ENCODE measurements at regions not wholly inside any gene's neighbourhood (a gene's known extent, or its start where the extent isn't known, plus 50 kb on each side); places are given as distances from the start of the nearest gene placed in this dataset.
"Not testable (repeated sequence)": the region's sequence is repeated elsewhere in the genome, so short reads cannot be mapped to it uniquely, and the experiment has no call there.

GRCh38 chr13:40345654-40346372, 320.6 kb downstream of the FOXO1 start:
- no peak for DNase-seq

DNA sequence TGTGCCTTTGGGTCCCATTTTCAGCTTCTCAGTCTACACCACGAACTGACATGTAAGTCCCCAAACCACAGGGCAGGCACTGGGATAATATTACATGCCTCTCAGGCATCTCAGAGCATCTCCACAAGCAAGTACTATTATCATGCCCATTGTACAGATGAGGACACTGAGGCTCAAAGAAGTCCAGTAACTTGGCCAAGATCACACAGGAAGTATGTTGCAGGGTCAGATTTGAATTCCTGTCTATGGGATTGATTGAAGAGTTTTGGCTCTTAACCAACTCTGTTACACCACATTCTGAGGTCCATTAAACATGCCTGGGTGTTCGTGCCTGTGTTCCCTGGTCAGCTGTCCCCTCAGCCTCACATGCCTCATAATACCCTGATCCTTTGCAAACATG, 319.8 kb downstream of the FOXO1 start:
- no peak for DNase-seq

DNA sequence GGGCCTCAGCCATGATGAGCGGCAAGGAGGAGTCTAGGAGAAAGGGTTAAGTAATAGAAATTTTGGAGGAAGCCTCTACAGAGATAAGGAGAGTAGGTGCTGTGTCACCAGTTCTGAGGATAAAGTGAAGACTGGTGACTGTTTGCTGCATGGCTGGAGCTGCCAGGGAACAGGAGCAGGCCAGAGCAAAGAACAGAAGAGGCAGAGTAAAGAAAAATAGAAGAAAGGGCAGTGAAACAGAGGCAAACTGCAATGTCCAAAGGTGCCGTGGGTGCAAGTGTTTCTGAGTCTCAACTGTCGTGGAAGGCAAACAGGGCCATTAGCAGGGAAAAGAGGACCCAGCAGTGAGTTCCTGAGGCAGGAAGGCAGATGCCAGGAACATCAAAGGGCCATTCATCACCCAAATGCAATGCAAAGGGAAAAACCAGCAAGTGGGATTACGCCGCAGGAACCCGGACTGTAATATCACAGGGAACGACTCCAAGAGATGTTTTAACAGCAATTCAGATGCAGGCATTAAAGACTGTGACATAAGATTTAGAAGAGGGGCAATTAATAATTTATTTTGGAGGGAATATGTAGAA, 318.3 kb downstream of the FOXO1 start:
- DNase-seq = no peak

- DNase-seq = no peak
Observed at GRCh38 chr13:40350283-40350992, 316.0 kb downstream of the FOXO1 start.

DNA sequence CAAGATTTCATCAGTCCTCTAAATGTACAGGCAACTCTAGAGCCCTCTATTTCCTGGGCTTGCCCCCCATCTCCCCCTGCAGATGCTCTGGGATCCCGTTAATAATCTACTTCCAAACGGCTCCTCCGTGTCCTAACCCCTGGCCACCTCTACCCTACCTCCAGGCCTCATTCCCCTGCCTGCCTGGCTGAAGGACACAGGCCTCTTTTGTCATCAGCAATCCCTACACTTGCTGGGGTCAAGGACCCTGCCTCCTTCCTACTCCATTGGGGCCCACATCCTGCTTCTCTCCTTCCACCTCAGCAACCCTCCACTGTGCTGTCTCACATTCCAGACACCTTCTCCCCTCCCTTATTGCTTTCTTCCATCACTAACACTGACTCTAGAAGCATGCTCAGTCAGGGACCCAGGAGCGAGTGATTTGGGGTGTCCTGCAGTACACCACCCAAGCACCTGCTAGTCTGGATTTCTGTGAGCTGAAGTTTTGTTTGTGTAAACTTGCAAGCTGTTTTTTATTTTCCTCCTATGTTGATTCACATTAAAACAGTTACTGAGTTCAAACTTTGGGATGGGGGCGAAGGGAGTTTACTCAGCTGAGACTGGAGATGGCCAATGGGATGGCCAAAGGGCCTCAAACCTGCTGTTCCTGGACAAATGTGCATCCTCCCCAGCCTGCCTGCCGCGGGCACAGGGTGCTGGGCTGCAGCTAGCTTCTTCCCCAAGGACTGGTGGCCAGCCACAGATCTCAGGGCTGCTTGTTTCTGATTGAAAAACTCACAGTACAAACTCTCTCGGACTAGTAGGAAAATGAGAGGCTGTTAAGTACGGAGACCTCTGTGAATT, 314.7 kb downstream of the FOXO1 start:
- no peak for DNase-seq

- DNase-seq = no peak
Observed at GRCh38 chr13:40352380-40352778, 314.1 kb downstream of the FOXO1 start.

GRCh38 chr13:40352802-40353562, 313.5 kb downstream of the FOXO1 start:
- DNase-seq = no peak

DNA sequence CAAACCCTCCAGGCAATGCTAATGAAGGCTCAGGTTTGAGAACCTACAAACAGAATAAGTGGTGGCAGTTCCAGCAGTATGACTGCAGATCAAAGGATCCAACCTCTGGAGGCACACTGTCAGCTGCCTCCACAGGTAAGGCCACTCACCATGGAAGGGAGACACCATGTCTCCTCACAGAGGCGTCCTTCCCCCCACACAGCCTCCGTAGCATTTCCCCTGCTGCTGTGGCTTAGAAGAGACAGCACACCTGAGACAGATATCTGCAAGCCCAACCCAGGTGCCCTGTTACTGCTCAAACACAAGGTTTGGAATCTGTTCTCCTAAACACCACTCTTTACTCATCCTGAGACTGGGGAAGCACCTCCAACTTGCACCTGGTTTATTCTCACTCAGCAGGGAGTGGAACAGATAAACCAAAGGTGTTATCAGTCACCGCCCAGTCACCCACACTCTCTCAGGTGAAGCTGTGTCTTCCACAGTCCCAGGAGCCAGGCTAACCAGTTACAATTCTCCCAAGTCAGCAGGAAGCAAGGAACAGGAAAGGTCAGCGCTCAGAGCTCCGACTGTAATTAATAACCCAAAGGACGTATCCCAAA, 311.2 kb downstream of the FOXO1 start:
- DNase-seq = no peak

GRCh38 chr13:40356011-40356410, 310.4 kb downstream of the FOXO1 start:
- no peak for DNase-seq

- not testable (repeated sequence) for DNase-seq
Observed at GRCh38 chr13:40356458-40356857, 310.0 kb downstream of the FOXO1 start.

GRCh38 chr13:40362502-40362901, 303.9 kb downstream of the FOXO1 start:
- DNase-seq = no peak

GRCh38 chr13:40363653-40364052, 302.8 kb downstream of the FOXO1 start:
- no peak for DNase-seq

- DNase-seq = no peak
Observed at GRCh38 chr13:40366119-40366518, 300.3 kb downstream of the FOXO1 start.

DNA sequence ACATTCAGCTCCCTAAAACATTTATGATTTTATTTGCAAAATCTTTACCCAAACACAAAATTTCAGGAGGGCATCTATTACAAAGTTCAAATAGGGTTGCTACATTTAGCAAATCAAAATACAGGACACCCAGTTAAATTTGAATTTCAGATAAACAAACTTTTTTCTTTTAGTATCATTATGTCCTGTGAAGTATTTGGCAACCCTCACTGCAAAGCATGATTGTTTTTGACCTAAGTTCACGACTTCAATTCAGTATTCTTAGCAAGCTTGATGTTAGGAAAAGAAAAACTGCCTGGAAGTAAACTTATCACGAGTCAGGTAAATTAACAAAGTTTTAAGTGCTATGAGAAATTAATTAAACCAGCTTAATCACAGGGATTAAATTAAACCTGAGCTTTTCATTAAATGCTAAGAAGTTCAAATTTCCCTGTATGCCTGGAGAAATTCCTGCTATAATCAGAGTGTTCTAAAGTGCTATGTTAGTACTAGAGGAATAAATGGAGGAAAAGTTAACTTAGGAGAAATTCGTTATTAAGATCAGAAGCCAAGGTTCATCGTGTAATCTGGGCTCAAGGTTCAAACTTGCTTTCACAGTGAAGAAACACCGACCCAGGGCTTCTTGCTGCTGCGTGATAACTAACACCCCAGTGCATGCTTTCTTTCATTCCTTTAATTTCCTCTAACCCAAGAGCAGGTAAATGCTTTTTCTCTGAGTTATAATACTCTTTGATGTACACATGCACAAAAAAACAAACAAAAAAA, 298.1 kb downstream of the FOXO1 start:
- DNase-seq = no peak

GRCh38 chr13:40370661-40371060, 295.8 kb downstream of the FOXO1 start:
- no peak for DNase-seq

DNA sequence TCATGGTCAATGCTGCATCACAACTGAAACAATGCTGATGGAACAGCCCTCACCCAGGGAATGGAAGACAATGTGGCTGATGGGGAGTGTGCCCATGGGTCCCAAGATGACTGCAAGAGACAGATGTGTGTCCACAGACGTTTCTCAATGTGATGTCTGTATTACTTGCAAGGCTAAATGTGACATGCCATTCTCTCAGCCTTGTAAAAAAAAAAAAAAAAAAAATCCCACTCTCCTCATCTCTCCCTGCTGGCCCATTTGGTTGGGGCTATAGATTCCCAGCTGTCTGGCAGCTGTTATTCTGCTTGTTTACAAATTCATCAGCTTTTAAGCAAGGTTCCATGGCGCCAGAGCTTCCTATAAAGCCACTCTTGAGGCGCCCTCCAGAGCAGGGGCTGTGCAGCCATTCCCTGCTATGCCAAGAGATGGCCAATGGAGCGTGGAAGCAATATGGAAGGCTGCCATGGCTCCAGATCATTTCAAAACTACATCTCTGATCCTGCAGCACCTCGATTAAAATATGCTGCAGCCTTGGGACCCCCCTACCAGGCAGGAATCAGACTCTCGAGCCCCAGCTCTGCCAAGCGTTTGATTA, 294.8 kb downstream of the FOXO1 start:
- DNase-seq = no peak

GRCh38 chr13:40373608-40374007, 292.8 kb downstream of the FOXO1 start:
- not testable (repeated sequence) for DNase-seq

DNA sequence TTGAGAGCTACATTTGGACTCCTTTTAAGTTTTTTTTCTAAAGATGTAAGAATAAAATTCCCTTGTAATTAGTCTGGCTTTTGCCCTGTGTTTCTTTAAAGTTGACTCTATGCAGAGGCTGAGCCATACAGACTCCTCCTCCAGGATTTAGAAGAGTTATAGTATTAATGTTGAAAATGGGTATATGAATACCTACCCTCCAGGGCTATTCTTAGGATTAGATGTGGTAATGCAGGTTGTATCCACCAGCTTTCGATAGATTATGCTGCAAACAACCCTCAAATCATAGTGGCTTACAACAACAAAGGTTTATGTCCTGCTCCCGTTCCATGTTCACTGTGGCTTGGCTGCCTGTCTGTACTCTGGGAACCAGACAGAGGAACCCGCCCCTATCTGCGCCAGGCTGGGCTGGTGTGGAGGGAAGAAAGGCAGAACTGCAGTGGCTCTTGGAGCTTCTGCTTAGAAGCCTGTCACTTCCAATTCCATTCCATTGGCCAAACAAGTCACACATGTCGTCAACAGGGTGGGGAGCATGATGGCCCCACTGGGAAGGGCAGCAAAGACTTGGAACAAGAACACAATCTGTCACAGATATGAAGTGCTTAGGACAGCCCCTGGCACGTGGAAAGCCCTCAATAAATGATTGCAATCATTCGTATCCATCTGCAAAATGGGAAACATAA, 290.8 kb downstream of the FOXO1 start:
- DNase-seq = no peak

DNA sequence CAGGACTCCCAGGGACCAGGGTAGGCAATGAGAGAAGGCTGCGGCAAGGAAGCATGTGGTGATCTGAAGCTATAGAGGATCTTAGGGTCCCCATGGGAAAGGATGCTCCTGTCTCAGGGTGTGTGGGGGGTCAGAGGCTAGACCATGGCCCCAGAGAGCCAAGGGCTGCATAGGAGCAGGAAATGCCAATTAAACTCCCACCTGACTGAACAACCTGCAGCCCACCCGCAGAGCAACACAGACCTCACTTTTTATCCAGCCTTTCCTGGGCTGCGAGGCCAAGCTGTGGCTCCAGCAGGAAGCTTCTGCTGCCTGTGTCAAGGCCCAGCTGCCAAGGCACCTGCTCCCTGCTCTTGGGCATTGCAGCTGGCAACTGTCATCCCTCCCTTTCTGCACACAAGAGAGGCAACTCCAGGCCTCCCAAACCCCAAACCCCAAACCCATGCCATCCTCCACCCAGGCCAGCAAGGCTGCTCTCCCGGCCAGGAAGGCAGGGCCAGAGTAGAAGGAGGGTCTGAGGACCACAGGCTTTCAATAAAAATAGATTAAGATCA, 290.1 kb downstream of the FOXO1 start:
- no peak for DNase-seq

Measured in activated CD4-positive, alpha-beta T cell treated with anti-CD3 and anti-CD28 coated beads, Interleukin-2, Interleukin-6, amounts not matched to agents 100 ng/mL and 50 ng/mL, durations not matched to agents 16 hours and 8 hours (primary cell).